ENCODE measurements at regions not wholly inside any gene's neighbourhood (a gene's known extent, or its start where the extent isn't known, plus 50 kb on each side); places are given as distances from the start of the nearest gene placed in this dataset.

DNA sequence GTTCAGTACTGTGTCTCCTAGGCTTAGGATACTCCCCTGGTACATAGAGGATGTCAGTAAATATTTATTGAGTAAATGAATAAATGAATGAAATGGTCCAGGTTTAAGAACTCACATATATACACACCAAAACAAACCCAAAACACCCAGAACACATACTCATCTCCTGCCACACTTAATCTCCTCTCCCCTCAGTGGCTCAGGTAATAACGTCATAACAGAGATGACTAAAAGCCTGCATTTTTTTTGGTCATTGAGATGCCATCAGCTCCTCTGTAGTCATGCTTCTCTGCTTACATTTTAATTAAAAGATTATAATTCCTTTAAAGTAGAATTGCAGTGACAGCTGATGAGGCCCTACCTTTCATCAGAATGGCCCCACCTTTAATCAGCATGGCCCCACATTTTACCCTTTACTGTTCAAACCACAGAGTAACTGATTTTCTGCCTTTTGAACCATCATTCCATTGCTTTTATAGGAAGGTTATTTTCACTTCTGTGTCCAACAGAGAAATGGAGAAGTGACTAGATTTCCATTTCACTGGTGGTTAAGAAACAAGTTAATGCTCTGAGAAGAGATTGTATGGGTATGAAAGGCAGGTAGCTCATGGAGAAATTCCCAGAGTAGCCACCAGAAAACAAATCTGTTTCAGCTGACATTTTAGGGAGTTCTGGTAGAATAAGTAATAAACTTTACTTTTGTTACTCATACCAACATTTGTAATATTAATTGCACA, 193.4 kb upstream of the ATP2B1 start:
- Histone ChIP-seq H2BK5ac (ENCODE audit: insufficient read length, low read length) (no peak overlapping the region), H3K9me3 (ENCODE audit: control insufficient read depth, low read depth, low read length) (no peaks in the 10 kb centered on the region), H3K4ac (ENCODE audit: low read depth, low read length) (no peak overlapping the region), H3K9ac (ENCODE audit: extremely low read depth, insufficient read length, low read length) (no peak overlapping the region), H3K18ac (ENCODE audit: insufficient read length, low read depth, low read length) (no peak overlapping the region), H2AK5ac (ENCODE audit: insufficient read length, low read length) (no peak overlapping the region), H2BK120ac (ENCODE audit: low read depth, low read length, poor library complexity, severe bottlenecking) (no peak overlapping the region), H3K4me1 (ENCODE audit: insufficient read depth, low read length) (peaks cover 6% of the 10 kb centered on the region; the same call in 1 of the 2 replicates), H3K23ac (ENCODE audit: insufficient read length, low read depth, low read length) (no peak overlapping the region), H3K23me2 (ENCODE audit: insufficient read length, low read depth, low read length, poor library complexity, severe bottlenecking) (no peaks in the 10 kb centered on the region), H3T11ph (ENCODE audit: low read length) (no peak overlapping the region), H2BK12ac (ENCODE audit: insufficient read length, low read depth, low read length) (no peak overlapping the region), H4K20me1 (ENCODE audit: control insufficient read depth, insufficient read depth, insufficient read length) (no peaks in the 10 kb centered on the region), H3K14ac (ENCODE audit: insufficient read depth, low read length) (no peak overlapping the region), H4K8ac (replicated peaks; ENCODE audit: insufficient read length, low read depth, low read length) (no peak overlapping the region), H3K56ac (ENCODE audit: insufficient read length, low read depth, low read length) (no peak overlapping the region), H2AFZ (ENCODE audit: low read length) (no peak overlapping the region), H4K91ac (ENCODE audit: insufficient read length, low read depth, low read length) (no peak overlapping the region), H2BK15ac (ENCODE audit: low read depth, low read length) (no peak overlapping the region), H2BK20ac (ENCODE audit: low read depth, low read length, poor library complexity, severe bottlenecking) (no peak overlapping the region), H3K27ac (ENCODE audit: insufficient read length, low read depth, low read length) (no peak overlapping the region), H3K79me1 (ENCODE audit: insufficient read depth, low read depth, low read length, poor library complexity, severe bottlenecking) (no peaks in the 10 kb centered on the region), H4K5ac (ENCODE audit: insufficient read length, low read depth, low read length) (no peak overlapping the region), H3K4me2 (ENCODE audit: insufficient read depth, insufficient read length, low read length) (no peak overlapping the region), H3K27me3 (ENCODE audit: insufficient read depth, low read length) (no peaks in the 10 kb centered on the region), H3K79me2 (ENCODE audit: insufficient read depth, low read length) (no peaks in the 10 kb centered on the region)
- no peaks in the 10 kb centered on the region for H3K36me3 Mint-ChIP-seq (ENCODE audit: insufficient read depth in 1 of 3, low read depth in 3 of 3)
- no peak for DNase-seq
- H3K9me3 Mint-ChIP-seq, result no peaks in the 10 kb centered on the region; a peak in 1 of 5 replicates
- WGBS (ENCODE audit: extremely low coverage, insufficient read length, low lambda C conversion rate), result no CpG with 5 or more reads among the region's 1 CpG
- TF ChIP-seq, protein P1, sequence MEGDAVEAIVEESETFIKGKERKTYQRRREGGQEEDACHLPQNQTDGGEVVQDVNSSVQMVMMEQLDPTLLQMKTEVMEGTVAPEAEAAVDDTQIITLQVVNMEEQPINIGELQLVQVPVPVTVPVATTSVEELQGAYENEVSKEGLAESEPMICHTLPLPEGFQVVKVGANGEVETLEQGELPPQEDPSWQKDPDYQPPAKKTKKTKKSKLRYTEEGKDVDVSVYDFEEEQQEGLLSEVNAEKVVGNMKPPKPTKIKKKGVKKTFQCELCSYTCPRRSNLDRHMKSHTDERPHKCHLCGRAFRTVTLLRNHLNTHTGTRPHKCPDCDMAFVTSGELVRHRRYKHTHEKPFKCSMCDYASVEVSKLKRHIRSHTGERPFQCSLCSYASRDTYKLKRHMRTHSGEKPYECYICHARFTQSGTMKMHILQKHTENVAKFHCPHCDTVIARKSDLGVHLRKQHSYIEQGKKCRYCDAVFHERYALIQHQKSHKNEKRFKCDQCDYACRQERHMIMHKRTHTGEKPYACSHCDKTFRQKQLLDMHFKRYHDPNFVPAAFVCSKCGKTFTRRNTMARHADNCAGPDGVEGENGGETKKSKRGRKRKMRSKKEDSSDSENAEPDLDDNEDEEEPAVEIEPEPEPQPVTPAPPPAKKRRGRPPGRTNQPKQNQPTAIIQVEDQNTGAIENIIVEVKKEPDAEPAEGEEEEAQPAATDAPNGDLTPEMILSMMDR (conservative IDR thresholded peaks at IDR 0.05), result no peak
- no peak overlapping the region for H3K4me3 Mint-ChIP-seq
- no peak overlapping the region for H3K27ac Mint-ChIP-seq
- H3K27me3 Mint-ChIP-seq (ENCODE audit: low read depth), result no peaks in the 10 kb centered on the region
- peaks cover 13 to 16% of the 10 kb centered on the region in 2 experiments for H3K4me1 Mint-ChIP-seq

All from H9 (cell line).